ENCODE measurements at regions not wholly inside any gene's neighbourhood (a gene's known extent, or its start where the extent isn't known, plus 50 kb on each side); places are given as distances from the start of the nearest gene placed in this dataset.

- intact Hi-C loops (cut with DNase I, micrococcal nuclease) = no loop called here
- POLR2A ChIA-PET = no interaction called here
- Mint-ChIP-seq H3K9me3 (ENCODE audit: low read depth) (no peaks in the 10 kb centered on the region), H3K27ac (no peak overlapping the region), H3K4me1 (no peaks in the 10 kb centered on the region), H3K27me3 (peaks cover 9% of the 10 kb centered on the region), H3K36me3 (ENCODE audit: low read depth) (no peaks in the 10 kb centered on the region), H3K4me3 (no peak overlapping the region)
- DNase-seq (no peak), ATAC-seq (no peak)
- CTCF ChIA-PET = no interaction called here
Measured at GRCh38 chr5:14090755-14091154, 52.4 kb upstream of the TRIO start.

- H3K36me3 Mint-ChIP-seq (ENCODE audit: low read depth) = no peaks in the 10 kb centered on the region
- no peak overlapping the region for H3K27ac Mint-ChIP-seq
- ChIA-PET POLR2A (no interaction called here), CTCF (no interaction called here)
- H3K9me3 Mint-ChIP-seq (ENCODE audit: low read depth) = no peaks in the 10 kb centered on the region
- no peaks in the 10 kb centered on the region for H3K4me1 Mint-ChIP-seq
- intact Hi-C loops (cut with DNase I, micrococcal nuclease) = no loop called here
- ATAC-seq (no peak), DNase-seq (no peak)
- peaks cover 9% of the 10 kb centered on the region for H3K27me3 Mint-ChIP-seq
- H3K4me3 Mint-ChIP-seq = no peak overlapping the region
Measured at GRCh38 chr5:14090290-14090689, 52.9 kb upstream of the TRIO start.

GRCh38 chr5:14089198-14089597, 53.9 kb upstream of the TRIO start:
- POLR2A ChIA-PET = no interaction called here
- DNase-seq = no peak
- peaks cover 9% of the 10 kb centered on the region for H3K27me3 Mint-ChIP-seq

GRCh38 chr5:14086261-14086660, 56.9 kb upstream of the TRIO start:
- H3K27me3 Mint-ChIP-seq = peaks cover 2% of the 10 kb centered on the region
- H3K27ac Mint-ChIP-seq = no peak overlapping the region
- no peak overlapping the region for H3K4me3 Mint-ChIP-seq
- no peaks in the 10 kb centered on the region for H3K9me3 Mint-ChIP-seq (ENCODE audit: low read depth)
- H3K4me1 Mint-ChIP-seq = no peaks in the 10 kb centered on the region
- H3K36me3 Mint-ChIP-seq (ENCODE audit: low read depth) = no peaks in the 10 kb centered on the region
- ATAC-seq (no peak), DNase-seq (no peak)
- intact Hi-C loops (cut with DNase I, micrococcal nuclease) = no loop called here
- POLR2A ChIA-PET = no interaction called here
- CTCF ChIA-PET = no interaction called here

More at GRCh38 chr5:14089198-14089597, 53.9 kb upstream of the TRIO start:
- H3K4me3 Mint-ChIP-seq = no peak overlapping the region
- no peaks in the 10 kb centered on the region for H3K9me3 Mint-ChIP-seq (ENCODE audit: low read depth)
- no peak for ATAC-seq
- H3K36me3 Mint-ChIP-seq (ENCODE audit: low read depth) = no peaks in the 10 kb centered on the region
- CTCF ChIA-PET = interaction anchor here (0.7 kb wide), 2 partner anchors 150 to 542 kb away, joined by 3 read pairs; no protein-coding TSS in a partner anchor
- no peaks in the 10 kb centered on the region for H3K4me1 Mint-ChIP-seq
- no peak overlapping the region for H3K27ac Mint-ChIP-seq
- intact Hi-C loops (cut with DNase I, micrococcal nuclease) = no loop called here

- Mint-ChIP-seq H3K4me3 (no peak overlapping the region), H3K36me3 (ENCODE audit: low read depth) (no peaks in the 10 kb centered on the region)
- ATAC-seq = no peak
Measured at GRCh38 chr5:14082973-14083372, 60.2 kb upstream of the TRIO start.

GRCh38 chr5:14082523-14082922, 60.6 kb upstream of the TRIO start:
- no peaks in the 10 kb centered on the region for H3K4me1 Mint-ChIP-seq
- no peaks in the 10 kb centered on the region for H3K27me3 Mint-ChIP-seq
- CTCF ChIA-PET = no interaction called here
- DNase-seq (no peak), ATAC-seq (no peak)
- no peak overlapping the region for H3K4me3 Mint-ChIP-seq
- POLR2A ChIA-PET = no interaction called here
- H3K9me3 Mint-ChIP-seq (ENCODE audit: low read depth) = no peaks in the 10 kb centered on the region
- no peak overlapping the region for H3K27ac Mint-ChIP-seq
- intact Hi-C loops (cut with DNase I, micrococcal nuclease) = no loop called here
- H3K36me3 Mint-ChIP-seq (ENCODE audit: low read depth) = no peaks in the 10 kb centered on the region

More at GRCh38 chr5:14082973-14083372, 60.2 kb upstream of the TRIO start:
- CTCF ChIA-PET = no interaction called here
- no peak overlapping the region for H3K27ac Mint-ChIP-seq
- intact Hi-C loops (cut with DNase I, micrococcal nuclease) = no loop called here
- DNase-seq = no peak
- no peaks in the 10 kb centered on the region for H3K4me1 Mint-ChIP-seq
- no peaks in the 10 kb centered on the region for H3K9me3 Mint-ChIP-seq (ENCODE audit: low read depth)
- H3K27me3 Mint-ChIP-seq = no peaks in the 10 kb centered on the region
- POLR2A ChIA-PET = no interaction called here

- DNase-seq = no peak
- no peak overlapping the region for H3K27ac Mint-ChIP-seq
- intact Hi-C loops (cut with DNase I, micrococcal nuclease) = no loop called here
- CTCF ChIA-PET = no interaction called here
- H3K27me3 Mint-ChIP-seq = no peaks in the 10 kb centered on the region
- no peak overlapping the region for H3K4me3 Mint-ChIP-seq
- H3K9me3 Mint-ChIP-seq (ENCODE audit: low read depth) = no peaks in the 10 kb centered on the region
- H3K36me3 Mint-ChIP-seq (ENCODE audit: low read depth) = no peaks in the 10 kb centered on the region
- POLR2A ChIA-PET = no interaction called here
- no peak for ATAC-seq
- no peaks in the 10 kb centered on the region for H3K4me1 Mint-ChIP-seq
Measured at GRCh38 chr5:14081791-14082190, 61.4 kb upstream of the TRIO start.

- H3K27me3 Mint-ChIP-seq = peaks cover 2% of the 10 kb centered on the region
- H3K36me3 Mint-ChIP-seq (ENCODE audit: low read depth) = no peaks in the 10 kb centered on the region
- POLR2A ChIA-PET = no interaction called here
Measured at GRCh38 chr5:14078716-14079115, 64.4 kb upstream of the TRIO start.

GRCh38 chr5:14077501-14077900, 65.6 kb upstream of the TRIO start:
- H3K4me3 Mint-ChIP-seq = no peak overlapping the region
- no peaks in the 10 kb centered on the region for H3K4me1 Mint-ChIP-seq
- intact Hi-C loops (cut with DNase I, micrococcal nuclease) = no loop called here
- POLR2A ChIA-PET = no interaction called here
- H3K36me3 Mint-ChIP-seq (ENCODE audit: low read depth) = no peaks in the 10 kb centered on the region
- ATAC-seq (no peak), DNase-seq (no peak)
- H3K27me3 Mint-ChIP-seq = peaks cover 2% of the 10 kb centered on the region
- CTCF ChIA-PET = interaction anchor here (1.0 kb wide), 1 partner anchor 11 kb away, joined by 3 read pairs; no protein-coding TSS in a partner anchor
- no peaks in the 10 kb centered on the region for H3K9me3 Mint-ChIP-seq (ENCODE audit: low read depth)
- H3K27ac Mint-ChIP-seq = no peak overlapping the region

More at GRCh38 chr5:14078716-14079115, 64.4 kb upstream of the TRIO start:
- H3K4me1 Mint-ChIP-seq = no peaks in the 10 kb centered on the region
- intact Hi-C loops (cut with DNase I, micrococcal nuclease) = no loop called here
- no peaks in the 10 kb centered on the region for H3K9me3 Mint-ChIP-seq (ENCODE audit: low read depth)
- H3K27ac Mint-ChIP-seq = no peak overlapping the region
- no peak for ATAC-seq
- CTCF ChIA-PET = interaction anchor here (0.8 kb wide), 1 partner anchor 273 kb away, joined by 3 read pairs; no protein-coding TSS in a partner anchor
- no peak overlapping the region for H3K4me3 Mint-ChIP-seq
- DNase-seq = no peak

- H3K27ac Mint-ChIP-seq = no peak overlapping the region
- CTCF ChIA-PET = interaction anchor here (1.0 kb wide), 1 partner anchor 10 kb away, joined by 3 read pairs; no protein-coding TSS in a partner anchor
- peaks cover 2% of the 10 kb centered on the region for H3K27me3 Mint-ChIP-seq
- POLR2A ChIA-PET = no interaction called here
- no peak for ATAC-seq
- no peaks in the 10 kb centered on the region for H3K9me3 Mint-ChIP-seq (ENCODE audit: low read depth)
- no peaks in the 10 kb centered on the region for H3K4me1 Mint-ChIP-seq
- no peak for DNase-seq
- no peaks in the 10 kb centered on the region for H3K36me3 Mint-ChIP-seq (ENCODE audit: low read depth)
- intact Hi-C loops (cut with DNase I, micrococcal nuclease) = no loop called here
- H3K4me3 Mint-ChIP-seq = no peak overlapping the region
Measured at GRCh38 chr5:14076561-14076960, 66.6 kb upstream of the TRIO start.

GRCh38 chr5:14075937-14076336, 67.2 kb upstream of the TRIO start:
- Mint-ChIP-seq H3K4me1 (no peaks in the 10 kb centered on the region), H3K4me3 (no peak overlapping the region), H3K9me3 (ENCODE audit: low read depth) (no peaks in the 10 kb centered on the region), H3K36me3 (ENCODE audit: low read depth) (no peaks in the 10 kb centered on the region), H3K27ac (no peak overlapping the region), H3K27me3 (peaks cover 6% of the 10 kb centered on the region)
- POLR2A ChIA-PET = no interaction called here
- ATAC-seq = no peak
- CTCF ChIA-PET = no interaction called here
- intact Hi-C loops (cut with DNase I, micrococcal nuclease) = no loop called here
- no peak for DNase-seq

- intact Hi-C loops (cut with DNase I, micrococcal nuclease) = no loop called here
- ChIA-PET POLR2A (no interaction called here), CTCF (no interaction called here)
- H3K4me1 Mint-ChIP-seq = no peaks in the 10 kb centered on the region
- H3K27ac Mint-ChIP-seq = no peak overlapping the region
- H3K9me3 Mint-ChIP-seq (ENCODE audit: low read depth) = no peaks in the 10 kb centered on the region
- no peaks in the 10 kb centered on the region for H3K36me3 Mint-ChIP-seq (ENCODE audit: low read depth)
- H3K4me3 Mint-ChIP-seq = no peak overlapping the region
- DNase-seq (no peak), ATAC-seq (no peak)
- peaks cover 8% of the 10 kb centered on the region for H3K27me3 Mint-ChIP-seq
Measured at GRCh38 chr5:14071433-14071832, 71.7 kb upstream of the TRIO start.

GRCh38 chr5:14069021-14069420, 74.1 kb upstream of the TRIO start:
- H3K27me3 Mint-ChIP-seq = peaks cover 5% of the 10 kb centered on the region
- no peaks in the 10 kb centered on the region for H3K4me1 Mint-ChIP-seq
- ATAC-seq = no peak
- DNase-seq = no peak
- H3K36me3 Mint-ChIP-seq (ENCODE audit: low read depth) = no peaks in the 10 kb centered on the region
- ChIA-PET CTCF (no interaction called here), POLR2A (no interaction called here)
- no peak overlapping the region for H3K27ac Mint-ChIP-seq
- intact Hi-C loops (cut with DNase I, micrococcal nuclease) = no loop called here
- H3K4me3 Mint-ChIP-seq = no peak overlapping the region
- no peaks in the 10 kb centered on the region for H3K9me3 Mint-ChIP-seq (ENCODE audit: low read depth)
